KBM-7 (cell line): ENCODE measurements at regions not wholly inside any gene's neighbourhood (a gene's known extent, or its start where the extent isn't known, plus 50 kb on each side); places are given as distances from the start of the nearest gene placed in this dataset.
"Not testable (repeated sequence)": the region's sequence is repeated elsewhere in the genome, so short reads cannot be mapped to it uniquely, and the experiment has no call there.

Source experiments
- DNase-seq: peaks from one replicate; pipeline ENCODE4 v3.0.0-alpha.2; 2015
- in situ Hi-C: fragments of 300-500 bp; cut with MboI; formaldehyde crosslinking; loops from 2 replicates; pipeline ENCODE4 v1.14.3; 2020; ENCODE audit warnings: low sequenced_read_pairs, low pct_unique_long_range_greater_than_20kb, mixed read lengths

GRCh38 chr7:136480901-136481300, 387.6 kb upstream of the CHRM2 start:
- no peak for DNase-seq
- in situ Hi-C loops: no loop called here

- no peak for DNase-seq
- in situ Hi-C loops: no loop called here
Observed at GRCh38 chr7:136479922-136480321, 388.5 kb upstream of the CHRM2 start.

- no peak for DNase-seq
- in situ Hi-C loops: no loop called here
Observed at GRCh38 chr7:136470179-136470578, 398.3 kb upstream of the CHRM2 start.

GRCh38 chr7:136452949-136453348, 415.5 kb upstream of the CHRM2 start:
- no peak for DNase-seq
- in situ Hi-C loops: no loop called here

- in situ Hi-C loops: no loop called here
- no peak for DNase-seq
Observed at GRCh38 chr7:136446751-136447150, 421.7 kb upstream of the CHRM2 start.

- DNase-seq: no peak
- in situ Hi-C loops: no loop called here
Observed at GRCh38 chr7:136441835-136442234, 426.6 kb upstream of the CHRM2 start.

GRCh38 chr7:136431736-136432135, 436.7 kb upstream of the CHRM2 start:
- in situ Hi-C loops, DNase-seq: not testable (repeated sequence)

- in situ Hi-C loops: no loop called here
Observed at GRCh38 chr7:136424058-136424457, 444.4 kb upstream of the CHRM2 start.

GRCh38 chr7:136419740-136420139, 442.6 kb upstream of the MTPN start:
- in situ Hi-C loops: not testable (repeated sequence)

More at GRCh38 chr7:136424058-136424457, 444.4 kb upstream of the CHRM2 start:
- no peak for DNase-seq

GRCh38 chr7:136412952-136413351, 435.8 kb upstream of the MTPN start:
- DNase-seq: no peak
- in situ Hi-C loops: no loop called here

More at GRCh38 chr7:136419740-136420139, 442.6 kb upstream of the MTPN start:
- not testable (repeated sequence) for DNase-seq

GRCh38 chr7:136405931-136406777, 429.0 kb upstream of the MTPN start:
- peak; percentile 63 for DNase-seq
- in situ Hi-C loops: no loop called here

GRCh38 chr7:136403591-136403990, 426.4 kb upstream of the MTPN start:
- in situ Hi-C loops: no loop called here
- no peak for DNase-seq

- no peak for DNase-seq
- in situ Hi-C loops: no loop called here
Observed at GRCh38 chr7:136400877-136401276, 423.7 kb upstream of the MTPN start.

GRCh38 chr7:136399385-136399784, 422.2 kb upstream of the MTPN start:
- in situ Hi-C loops: no loop called here
- no peak for DNase-seq

- in situ Hi-C loops: no loop called here
Observed at GRCh38 chr7:136392856-136393255, 415.7 kb upstream of the MTPN start.

GRCh38 chr7:136391371-136391770, 414.2 kb upstream of the MTPN start:
- no peak for DNase-seq
- in situ Hi-C loops: no loop called here

More at GRCh38 chr7:136392856-136393255, 415.7 kb upstream of the MTPN start:
- no peak for DNase-seq

GRCh38 chr7:136389933-136390332, 412.8 kb upstream of the MTPN start:
- DNase-seq: no peak

GRCh38 chr7:136386876-136387275, 409.7 kb upstream of the MTPN start:
- no peak for DNase-seq
- in situ Hi-C loops: no loop called here

More at GRCh38 chr7:136389933-136390332, 412.8 kb upstream of the MTPN start:
- in situ Hi-C loops: no loop called here

- DNase-seq, in situ Hi-C loops: not testable (repeated sequence)
Observed at GRCh38 chr7:136371409-136371808, 394.2 kb upstream of the MTPN start.

GRCh38 chr7:136370137-136370536, 393.0 kb upstream of the MTPN start:
- in situ Hi-C loops: no loop called here
- no peak for DNase-seq

GRCh38 chr7:136369225-136369624, 392.1 kb upstream of the MTPN start:
- in situ Hi-C loops: no loop called here
- DNase-seq: no peak
